ENCODE measurements at regions not wholly inside any gene's neighbourhood (a gene's known extent, or its start where the extent isn't known, plus 50 kb on each side); places are given as distances from the start of the nearest gene placed in this dataset.
A peak's percentile ranks its signal among the peaks of the same experiment; 100 is the strongest.

GRCh38 chr18:30387401-30387800 lies 655.1 kb downstream of the DSC3 start:
- DNase-seq (ENCODE audit: low read depth, low spot score) = no peak
- H3K27ac ChIP-seq = no peak overlapping the region

DNA sequence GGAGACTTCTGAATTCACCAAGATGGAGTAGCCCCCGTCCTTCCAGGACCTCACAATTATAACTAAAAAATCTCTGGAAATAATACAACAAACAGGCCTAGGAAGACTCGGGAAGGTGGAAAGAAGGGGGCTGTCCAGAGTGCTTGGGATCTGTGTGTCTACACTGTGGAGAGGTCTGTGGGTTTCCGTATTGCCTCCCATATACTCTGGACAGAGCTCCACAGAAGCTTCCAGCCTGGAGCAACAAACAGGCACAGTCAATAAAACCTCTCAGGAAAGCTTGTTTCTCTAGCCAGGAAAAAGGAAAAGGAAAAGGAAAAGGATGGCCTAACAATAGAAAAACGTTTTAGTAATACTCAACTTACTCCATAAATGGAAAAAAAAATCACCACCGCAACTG lies 655.9 kb downstream of the DSC3 start:
- no peak overlapping the region for H3K27ac ChIP-seq
- no peak for DNase-seq (ENCODE audit: low read depth, low spot score)

DNA sequence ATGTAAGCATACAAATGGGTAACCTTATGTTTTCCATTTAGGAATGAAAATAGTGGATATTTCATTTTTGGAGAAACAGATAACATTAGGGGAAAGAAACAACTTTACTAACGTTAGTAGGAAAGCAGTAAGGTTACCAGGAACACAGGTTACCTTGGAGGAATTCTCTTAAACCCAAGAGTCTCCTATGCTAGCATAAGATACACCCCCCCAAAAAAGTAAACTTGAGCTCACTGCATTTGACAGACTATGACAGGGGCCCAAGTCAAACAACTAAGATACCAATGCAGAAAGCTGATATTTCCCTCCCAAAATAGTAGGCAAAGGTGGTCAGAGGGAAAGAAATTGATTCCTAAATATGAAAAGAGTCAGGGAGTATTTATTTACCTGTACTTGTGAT lies 656.9 kb downstream of the DSC3 start:
- no peak for DNase-seq (ENCODE audit: low read depth, low spot score)
- H3K27ac ChIP-seq = no peak overlapping the region

- DNase-seq (ENCODE audit: low read depth, low spot score) = no peak
- no peak overlapping the region for H3K27ac ChIP-seq
Measured at GRCh38 chr18:30381826-30382225, 660.7 kb downstream of the DSC3 start.

GRCh38 chr18:30378097-30378496 lies 664.4 kb downstream of the DSC3 start:
- no peak for DNase-seq (ENCODE audit: low read depth, low spot score)
- H3K27ac ChIP-seq = no peak overlapping the region

DNA sequence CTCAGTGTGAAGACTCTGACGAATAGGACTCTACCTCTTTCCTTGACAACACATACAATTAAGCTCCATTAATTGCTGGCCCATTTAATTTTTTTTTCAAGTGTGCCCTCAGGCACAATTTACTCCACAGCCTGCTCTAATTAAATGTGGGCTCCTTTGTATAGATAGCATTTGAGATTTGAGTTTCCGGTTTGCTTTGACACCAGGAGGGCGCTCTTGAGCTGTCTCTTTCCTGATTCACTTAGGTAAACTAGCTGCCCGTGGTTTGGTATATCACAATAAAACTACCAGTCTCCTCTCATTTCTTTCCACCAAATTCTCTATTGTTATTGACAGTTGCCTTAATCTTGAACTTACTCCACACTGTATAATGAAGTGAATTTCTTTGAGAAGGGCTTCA lies 666.0 kb downstream of the DSC3 start:
- no peak overlapping the region for H3K27ac ChIP-seq
- DNase-seq (ENCODE audit: low read depth, low spot score) = no peak

GRCh38 chr18:30361864-30362540 lies 680.5 kb downstream of the DSC3 start:
- no peak overlapping the region for H3K27ac ChIP-seq
- no peak for DNase-seq (ENCODE audit: low read depth, low spot score)

- peak overlapping the region; percentile 9 for H3K27ac ChIP-seq
- DNase-seq (ENCODE audit: low read depth, low spot score) = peak; percentile 8
Measured at GRCh38 chr18:30359521-30359920, 683.0 kb downstream of the DSC3 start.

- DNase-seq (ENCODE audit: low read depth, low spot score) = peak; percentile 73
Measured at GRCh38 chr18:30358555-30358954, 684.0 kb downstream of the DSC3 start.

GRCh38 chr18:30352551-30353168 lies 689.9 kb downstream of the DSC3 start:
- DNase-seq (ENCODE audit: low read depth, low spot score) = no peak
- H3K27ac ChIP-seq = no peak overlapping the region

More at GRCh38 chr18:30358555-30358954, 684.0 kb downstream of the DSC3 start:
- peak overlapping the region; percentile 9 for H3K27ac ChIP-seq

- DNase-seq (ENCODE audit: low read depth, low spot score) = no peak
Measured at GRCh38 chr18:30350263-30350662, 692.3 kb downstream of the DSC3 start.

DNA sequence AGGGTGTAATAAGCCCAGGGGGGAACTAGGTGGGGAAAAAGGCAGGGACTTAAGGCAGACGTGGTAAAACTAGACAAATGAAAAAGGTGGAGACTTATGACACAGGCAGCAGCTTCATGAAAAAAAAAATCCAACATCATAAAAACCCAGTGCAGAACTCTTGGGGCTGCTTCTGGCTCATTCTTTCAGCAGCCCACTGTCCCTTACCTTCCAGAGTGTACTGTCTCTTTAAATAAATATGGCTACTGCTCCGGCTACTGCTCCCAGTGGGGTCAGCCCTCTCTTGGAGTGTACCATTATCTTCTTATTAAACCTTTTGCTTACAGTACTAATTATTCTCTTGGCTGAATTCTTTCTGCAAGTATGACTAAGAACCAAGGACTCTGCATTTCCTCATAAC lies 699.5 kb downstream of the DSC3 start:
- no peak for DNase-seq (ENCODE audit: low read depth, low spot score)

More at GRCh38 chr18:30350263-30350662, 692.3 kb downstream of the DSC3 start:
- no peak overlapping the region for H3K27ac ChIP-seq

DNA sequence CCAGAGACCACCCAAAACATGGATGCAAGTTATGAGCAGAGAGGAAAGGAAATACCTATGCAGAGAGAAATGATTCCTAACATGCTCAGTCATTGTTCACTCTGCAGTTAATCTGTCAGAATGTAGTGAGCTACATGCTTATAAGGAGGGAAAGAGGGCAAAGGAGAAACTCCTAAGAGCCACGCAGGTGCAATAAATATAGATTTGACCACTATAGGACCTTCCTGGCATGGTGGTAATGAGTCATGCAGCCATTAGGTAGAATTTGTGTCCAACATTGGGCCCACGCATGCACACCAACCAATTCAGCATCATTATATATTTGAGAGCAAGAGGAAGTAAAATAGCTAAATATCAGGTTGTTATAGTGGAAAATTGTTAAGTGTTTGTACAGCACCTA lies 699.9 kb downstream of the DSC3 start:
- H3K27ac ChIP-seq = no peak overlapping the region
- DNase-seq (ENCODE audit: low read depth, low spot score) = no peak

More for the DNA sequence above, 699.5 kb downstream of the DSC3 start:
- no peak overlapping the region for H3K27ac ChIP-seq

DNA sequence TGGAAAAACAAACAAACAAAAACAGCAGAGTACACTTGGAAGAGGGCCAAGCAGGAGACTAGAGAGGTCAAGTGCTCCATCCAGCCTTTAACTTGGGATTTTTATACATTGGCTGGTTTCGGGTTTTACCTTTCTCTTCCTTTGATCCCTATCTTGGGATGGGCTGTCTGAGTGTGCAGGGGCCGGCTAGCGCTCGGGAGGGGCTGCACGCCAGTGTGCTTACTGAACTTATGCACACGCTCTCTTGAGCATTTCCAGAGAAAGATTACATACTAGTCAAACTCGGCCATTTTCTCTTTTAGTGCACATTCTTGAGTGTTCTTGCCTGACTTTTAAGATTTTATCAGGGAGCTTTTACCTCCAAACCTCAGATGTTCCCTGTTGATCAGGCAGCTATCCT lies 707.8 kb downstream of the DSC3 start:
- DNase-seq (ENCODE audit: low read depth, low spot score) = no peak

DNA sequence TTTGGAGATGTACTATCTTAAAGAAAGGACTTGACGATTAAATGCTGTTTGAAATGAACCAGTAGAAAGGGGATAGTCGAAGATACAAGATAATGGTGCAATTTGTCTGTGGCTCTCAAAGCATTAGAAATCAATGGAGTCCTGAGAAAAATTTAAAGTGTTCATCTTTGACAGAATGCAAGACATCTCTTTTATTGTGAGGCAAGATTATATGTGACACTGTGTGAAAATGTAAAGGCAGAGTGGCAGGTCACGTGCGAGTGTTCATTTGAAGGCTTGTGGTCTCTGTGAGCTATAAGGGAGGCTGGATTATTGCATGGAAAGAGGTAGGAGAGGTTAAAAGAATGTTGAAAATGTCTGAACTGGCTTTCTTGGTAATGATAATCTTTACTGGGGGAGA lies 709.2 kb downstream of the DSC3 start:
- no peak overlapping the region for H3K27ac ChIP-seq
- no peak for DNase-seq (ENCODE audit: low read depth, low spot score)

More for the DNA sequence above, 707.8 kb downstream of the DSC3 start:
- H3K27ac ChIP-seq = no peak overlapping the region

DNA sequence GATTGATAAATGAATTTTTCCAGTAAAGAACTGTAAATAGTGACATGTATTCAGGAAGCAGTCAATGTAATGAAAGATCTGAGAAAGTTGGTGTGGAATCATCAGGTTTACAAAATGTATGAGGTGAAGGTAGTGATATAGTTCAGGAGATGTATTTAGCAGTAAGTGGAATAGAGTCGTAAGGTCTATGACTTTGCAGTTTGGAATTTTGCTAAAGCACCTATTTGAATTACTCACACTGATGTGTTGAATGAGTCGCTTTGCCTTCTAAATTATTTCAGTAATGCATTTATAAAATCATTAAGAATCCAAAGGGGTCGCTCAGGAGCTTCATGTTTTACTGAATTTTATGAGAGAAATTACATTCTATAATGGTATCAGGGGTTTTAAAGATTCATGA lies 713.7 kb downstream of the DSC3 start:
- DNase-seq (ENCODE audit: low read depth, low spot score) = no peak

GRCh38 chr18:30302181-30302580 lies 740.4 kb downstream of the DSC3 start:
- H3K27ac ChIP-seq = no peak overlapping the region
- peak; percentile 18 for DNase-seq (ENCODE audit: low read depth, low spot score)

More for the DNA sequence above, 713.7 kb downstream of the DSC3 start:
- no peak overlapping the region for H3K27ac ChIP-seq

GRCh38 chr18:30298769-30299168 lies 743.8 kb downstream of the DSC3 start:
- no peak for DNase-seq (ENCODE audit: low read depth, low spot score)
- no peak overlapping the region for H3K27ac ChIP-seq

DNA sequence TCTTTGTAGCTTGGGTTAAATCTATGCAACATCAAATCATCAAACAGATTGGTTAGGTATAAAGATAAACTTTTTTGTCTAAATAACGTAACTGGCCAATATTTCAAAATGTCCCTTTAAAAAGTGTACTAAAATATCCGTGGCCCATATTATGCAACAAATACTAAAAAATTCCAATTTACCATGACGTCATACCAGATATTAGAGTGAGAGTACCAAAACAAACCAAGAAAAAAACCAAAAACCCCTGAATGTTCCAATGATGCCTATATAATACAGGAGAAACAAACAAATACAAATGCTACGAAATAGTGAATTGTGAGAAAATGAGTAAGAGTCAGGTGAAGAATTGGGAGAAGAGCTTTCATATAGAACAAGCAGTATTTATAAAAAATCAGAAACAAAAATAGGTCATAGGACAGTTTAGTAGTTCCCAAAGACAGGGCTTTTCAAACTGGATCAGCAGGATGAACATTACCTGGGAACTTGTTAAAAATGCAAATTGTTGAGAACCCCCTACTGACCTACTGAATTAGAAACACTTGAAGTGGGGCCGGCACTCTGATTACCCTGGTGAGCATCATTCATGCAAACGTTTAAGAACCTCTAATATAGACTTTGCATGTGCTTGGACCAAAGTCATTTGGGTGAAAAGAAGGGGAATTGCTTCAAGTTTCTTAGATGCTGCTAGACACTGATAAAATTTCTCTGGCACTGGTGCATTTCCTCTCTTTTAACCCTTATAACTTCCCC lies 753.7 kb downstream of the DSC3 start:
- no peak for DNase-seq (ENCODE audit: low read depth, low spot score)
- no peak overlapping the region for H3K27ac ChIP-seq

DNA sequence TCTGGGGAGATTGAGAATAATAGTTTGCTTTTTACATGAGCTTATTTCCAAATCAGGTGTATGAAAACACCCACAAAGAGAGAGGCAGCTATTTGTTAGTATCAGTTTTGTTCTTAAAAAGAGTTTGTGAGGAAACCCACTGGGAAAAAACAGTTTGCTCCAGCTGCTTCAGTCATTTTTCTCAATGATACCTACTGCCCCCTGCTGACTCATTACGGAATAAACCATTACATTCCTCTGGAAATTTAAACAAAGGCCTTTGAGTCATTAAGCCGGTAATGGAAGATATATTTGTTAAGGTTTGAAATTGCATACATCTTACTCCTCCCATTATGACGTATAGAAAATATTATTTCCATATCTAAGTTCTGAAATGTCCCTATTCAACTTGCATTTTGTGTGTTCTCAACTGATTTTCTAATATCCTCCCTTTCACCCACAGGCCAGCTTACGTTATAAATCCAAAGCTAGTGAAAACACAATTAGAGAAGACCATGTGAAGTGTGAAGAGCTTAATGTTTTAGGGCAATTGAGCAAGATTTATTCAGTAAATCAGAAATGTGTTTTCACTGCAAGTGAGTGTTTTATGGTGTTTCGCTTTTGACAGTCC lies 761.6 kb downstream of the DSC3 start:
- peak; percentile 6 for DNase-seq (ENCODE audit: low read depth, low spot score)
- no peak overlapping the region for H3K27ac ChIP-seq

DNA sequence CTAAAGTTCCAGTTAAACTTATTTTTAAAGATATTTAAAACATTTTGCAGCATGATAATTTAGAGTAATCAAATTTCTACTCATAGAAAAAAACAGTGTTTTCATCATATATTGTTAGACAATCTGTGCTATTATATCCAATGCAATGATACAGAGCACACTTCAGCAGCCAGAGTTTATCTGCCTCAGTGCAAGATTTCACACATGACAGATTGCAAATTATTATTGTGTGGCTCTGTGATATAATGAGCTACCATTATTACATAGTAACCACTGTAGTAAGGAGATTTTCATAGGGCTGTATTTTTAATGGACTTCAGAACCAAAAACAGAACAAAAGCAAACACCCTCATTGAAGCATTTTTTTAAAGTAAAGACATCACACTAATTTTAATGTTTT lies 762.4 kb downstream of the DSC3 start:
- H3K27ac ChIP-seq = no peak overlapping the region
- DNase-seq (ENCODE audit: low read depth, low spot score) = no peak
